ENCODE measurements at regions not wholly inside any gene's neighbourhood (a gene's known extent, or its start where the extent isn't known, plus 50 kb on each side); places are given as distances from the start of the nearest gene placed in this dataset.

DNA sequence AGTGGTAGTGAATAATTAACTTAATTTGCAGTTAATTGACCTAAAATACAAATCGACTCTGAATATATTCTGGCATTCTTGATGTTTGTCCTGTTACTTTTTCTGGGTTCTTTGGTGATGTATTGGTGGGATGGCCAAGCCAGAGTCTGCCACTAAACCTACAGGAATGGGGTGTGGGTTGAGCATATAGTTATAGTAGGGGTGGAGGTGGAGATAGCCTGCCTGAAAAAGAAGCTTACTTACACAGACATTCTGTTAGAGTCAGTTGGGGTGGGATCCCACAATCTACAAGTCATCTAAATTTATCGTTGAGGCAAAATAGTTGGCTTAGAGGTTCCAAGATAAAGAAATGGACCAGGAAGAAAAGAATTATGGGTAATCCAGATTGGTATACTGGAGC, 787.7 kb downstream of the TMTC2 start:
- H3K27ac ChIP-seq = no peak overlapping the region
- TF ChIP-seq POLR2A (IDR thresholded peaks at IDR 0.05) (no peak), CTCF (IDR thresholded peaks at IDR 0.05) (no peak)
- 83 to 91% (median 88%) methylated on average over 2 of the region's 2 CpGs for WGBS, 4 donors
- no peak overlapping the region for H3K4me3 ChIP-seq
- H3K4me1 ChIP-seq (replicated peaks in 1 of 2) = no peaks in the 10 kb centered on the region
- DNase-seq = no peak
- H3K9me3 ChIP-seq (replicated peaks in 1 of 3) = no peaks in the 10 kb centered on the region
- intact Hi-C loops (cut with DNase I) = no loop called here
- H3K36me3 ChIP-seq (replicated peaks in 1 of 2) = no peaks in the 10 kb centered on the region
- no peaks in the 10 kb centered on the region for H3K27me3 ChIP-seq

GRCh38 chr12:83473408-83474095, 786.8 kb downstream of the TMTC2 start:
- no peak overlapping the region for H3K4me3 ChIP-seq
- no peaks in the 10 kb centered on the region for H3K27me3 ChIP-seq
- H3K27ac ChIP-seq = no peak overlapping the region
- H3K36me3 ChIP-seq (replicated peaks in 1 of 2) = no peaks in the 10 kb centered on the region
- TF ChIP-seq CTCF (IDR thresholded peaks at IDR 0.05) (no peak), POLR2A (IDR thresholded peaks at IDR 0.05) (no peak)
- no peaks in the 10 kb centered on the region for H3K4me1 ChIP-seq (replicated peaks in 1 of 2)
- H3K9me3 ChIP-seq (replicated peaks in 1 of 3) = no peaks in the 10 kb centered on the region
- DNase-seq = no peak
- WGBS, 4 donors = 53 to 89% (median 65%) methylated on average over 3 of the region's 3 CpGs
- intact Hi-C loops (cut with DNase I) = no loop called here

DNA sequence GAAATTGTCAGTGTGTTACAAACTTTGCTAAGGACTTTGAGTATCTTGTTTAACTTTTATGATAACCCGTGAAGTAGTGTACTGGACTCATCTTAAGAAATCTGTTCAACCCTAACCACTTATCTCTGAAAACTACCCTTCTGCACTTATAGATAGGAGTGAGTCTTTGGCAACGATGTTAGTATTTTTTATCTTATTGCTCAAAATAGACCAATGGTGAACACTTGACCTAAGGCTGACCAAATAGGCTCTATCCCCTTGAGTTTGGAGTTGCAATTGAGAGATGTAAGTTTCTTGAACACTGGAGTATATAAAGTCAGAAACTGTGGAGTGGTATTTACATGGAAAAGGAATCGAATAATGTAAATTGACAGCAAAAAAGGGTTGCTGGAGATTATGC, 786.1 kb downstream of the TMTC2 start:
- no peak overlapping the region for H3K4me3 ChIP-seq
- no peak overlapping the region for H3K27ac ChIP-seq
- no peaks in the 10 kb centered on the region for H3K36me3 ChIP-seq (replicated peaks in 1 of 2)
- no peak for TF ChIP-seq CTCF (IDR thresholded peaks at IDR 0.05)
- no peak for TF ChIP-seq POLR2A (IDR thresholded peaks at IDR 0.05)
- H3K4me1 ChIP-seq (replicated peaks in 1 of 2) = no peaks in the 10 kb centered on the region
- intact Hi-C loops (cut with DNase I) = no loop called here
- no peaks in the 10 kb centered on the region for H3K27me3 ChIP-seq
- DNase-seq = no peak
- no peaks in the 10 kb centered on the region for H3K9me3 ChIP-seq (replicated peaks in 1 of 3)
- WGBS, 4 donors = 79 to 89% (median 84%) methylated on average over 3 of the region's 3 CpGs

DNA sequence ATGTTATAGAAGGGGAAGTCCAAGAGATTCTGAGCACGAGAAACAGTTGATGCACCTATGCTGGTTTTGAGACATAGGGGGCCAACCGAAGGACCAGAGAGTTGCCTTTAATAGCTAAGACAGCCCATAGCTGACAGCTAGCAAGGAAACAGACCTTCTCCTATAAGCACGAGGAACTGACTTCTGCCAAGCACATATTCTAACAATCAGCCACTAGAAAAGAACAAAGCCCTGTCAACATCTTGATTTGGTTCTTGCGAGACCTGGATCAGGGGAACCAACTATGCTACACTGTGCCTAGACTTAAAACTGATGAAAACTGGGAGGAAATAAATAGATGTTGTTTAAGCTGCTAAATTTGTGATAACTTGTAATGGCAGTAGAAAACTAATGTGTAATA, 785.6 kb downstream of the TMTC2 start:
- intact Hi-C loops (cut with DNase I) = no loop called here
- TF ChIP-seq CTCF (IDR thresholded peaks at IDR 0.05) (no peak), POLR2A (IDR thresholded peaks at IDR 0.05) (no peak)
- WGBS, 4 donors = 79 to 88% (median 83%) methylated on average over 4 of the region's 4 CpGs
- no peak overlapping the region for H3K27ac ChIP-seq
- H3K36me3 ChIP-seq (replicated peaks in 1 of 2) = no peaks in the 10 kb centered on the region
- DNase-seq = no peak
- H3K4me3 ChIP-seq = no peak overlapping the region
- H3K4me1 ChIP-seq (replicated peaks in 1 of 2) = no peaks in the 10 kb centered on the region
- H3K9me3 ChIP-seq (replicated peaks in 1 of 3) = no peaks in the 10 kb centered on the region
- H3K27me3 ChIP-seq = no peaks in the 10 kb centered on the region

All from adrenal gland (tissue), 9 donors.